Esophagus squamous epithelium (tissue), 4 donors: ENCODE measurements at regions not wholly inside any gene's neighbourhood (a gene's known extent, or its start where the extent isn't known, plus 50 kb on each side); places are given as distances from the start of the nearest gene placed in this dataset.

Experiments used
- CTCF ChIP-seq, 6 experiments: fragments of 450-650 bp in 4 of 6; fragments of 200-600 bp in 2 of 6; sonication (generic) in 2 of 6; IDR thresholded peaks; one replicate each; pipeline ENCODE4 v1.5.1; 2016 to 2019; ENCODE audit warnings: antibody characterized with exemption in 6 of 6, mild to moderate bottlenecking in 4 of 6, moderate library complexity in 4 of 6
- POLR2A ChIP-seq, 4 donors: fragments of 450-650 bp; IDR thresholded peaks; one replicate each; pipeline ENCODE4 v1.6.1; 2017; ENCODE audit warnings: antibody characterized with exemption in 4 of 4, mild to moderate bottlenecking in 4 of 4, moderate library complexity in 3 of 4

GRCh38 chr6:9634776-9635175, 780.1 kb downstream of the TFAP2A start:
- TF ChIP-seq CTCF (IDR thresholded peaks at IDR 0.05) (no peak), POLR2A (IDR thresholded peaks at IDR 0.05) (no peak)
